Type B pancreatic cell (in vitro differentiated cells): ENCODE measurements at regions not wholly inside any gene's neighbourhood (a gene's known extent, or its start where the extent isn't known, plus 50 kb on each side); places are given as distances from the start of the nearest gene placed in this dataset.
A peak's percentile ranks its signal among the peaks of the same experiment; 100 is the strongest.
"Not testable (repeated sequence)": the region's sequence is repeated elsewhere in the genome, so short reads cannot be mapped to it uniquely, and the experiment has no call there.

Experiments used
- DNase-seq: peaks from one replicate; pipeline ENCODE4 v3.0.0; 2021; ENCODE audit warnings: mixed read lengths; ENCODE audit not compliant: unreplicated experiment; ENCODE audit errors: extremely low spot score
- H3K27ac Mint-ChIP-seq: 2 replicates; pipeline ENCODE4 v1.8.0; 2021; ENCODE audit warnings: mild to moderate bottlenecking, mixed read lengths
- H3K27me3 Mint-ChIP-seq: 2 replicates; pipeline ENCODE4 v1.8.0; 2021; ENCODE audit warnings: mixed read lengths
- H3K36me3 Mint-ChIP-seq: 2 replicates; pipeline ENCODE4 v1.8.0; 2021; ENCODE audit warnings: mixed read lengths
- H3K4me1 Mint-ChIP-seq: one replicate; pipeline ENCODE4 v1.8.0; 2021; ENCODE audit warnings: mixed read lengths; ENCODE audit not compliant: unreplicated experiment
- H3K4me3 Mint-ChIP-seq: 2 replicates; pipeline ENCODE4 v1.8.0; 2021; ENCODE audit warnings: mild to moderate bottlenecking, mixed read lengths
- H3K9me3 Mint-ChIP-seq: 2 replicates; pipeline ENCODE4 v1.8.0; 2021; ENCODE audit warnings: mixed read lengths
- CTCF ChIP-seq: fragments of 200-600 bp; sonication (generic); conservative IDR thresholded peaks from 2 replicates; pipeline ENCODE4 v1.5.0; 2021; ENCODE audit warnings: antibody characterized with exemption, mild to moderate bottlenecking

DNA sequence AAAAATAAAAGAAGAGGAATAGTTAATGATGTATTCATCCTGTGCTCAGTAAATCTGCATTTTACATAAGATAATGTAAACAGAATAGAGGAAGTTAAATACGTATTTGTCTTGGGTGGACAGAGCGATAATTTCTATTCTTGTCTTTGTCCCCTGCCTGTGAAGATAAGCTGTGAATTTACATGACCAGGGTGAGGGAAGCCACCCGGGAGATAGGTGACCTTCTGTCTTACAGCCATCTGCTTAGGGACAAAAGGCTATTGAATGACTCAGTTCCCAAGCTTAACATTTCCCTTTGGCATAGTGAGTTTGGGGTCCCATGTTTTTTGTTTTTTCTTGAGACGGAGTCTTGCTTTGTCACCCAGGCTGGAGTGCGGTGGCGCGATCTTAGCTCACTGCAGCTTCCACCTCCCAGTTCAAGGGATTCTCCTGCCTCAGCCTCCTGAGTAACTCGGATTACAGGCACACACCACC is 88.7 kb upstream of the KCTD7 start:
- Mint-ChIP-seq H3K27ac (no peak overlapping the region), H3K4me3 (no peak overlapping the region), H3K36me3 (no peaks in the 10 kb centered on the region), H3K4me1 (peaks cover 11% of the 10 kb centered on the region), H3K9me3 (no peaks in the 10 kb centered on the region), H3K27me3 (no peaks in the 10 kb centered on the region)
- TF ChIP-seq CTCF = no peak
- no peak for DNase-seq

DNA sequence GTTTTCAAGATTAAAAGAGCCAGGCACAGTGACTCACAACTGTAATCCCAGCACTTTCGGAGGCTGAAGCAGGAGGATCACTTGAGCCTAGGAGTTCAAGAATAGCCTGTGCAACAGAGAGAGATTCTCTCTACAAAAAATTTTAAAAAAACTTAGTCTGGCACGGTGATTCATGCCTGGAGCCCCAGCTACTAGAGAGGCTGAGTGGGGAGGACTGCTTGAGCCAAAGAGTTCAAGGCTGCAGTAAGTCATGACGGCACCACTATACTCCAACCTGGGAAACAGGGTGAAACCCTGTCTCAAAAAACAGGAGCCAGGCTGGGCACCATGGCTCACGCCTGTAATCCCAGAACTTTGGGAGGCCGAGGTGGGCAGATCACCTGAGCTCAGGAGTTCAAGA is 86.6 kb upstream of the KCTD7 start:
- Mint-ChIP-seq H3K27me3 (no peaks in the 10 kb centered on the region), H3K9me3 (no peaks in the 10 kb centered on the region), H3K4me1 (peaks cover 5% of the 10 kb centered on the region), H3K36me3 (no peaks in the 10 kb centered on the region), H3K27ac (no peak overlapping the region), H3K4me3 (no peak overlapping the region)
- no peak for DNase-seq
- no peak for TF ChIP-seq CTCF

- no peak for TF ChIP-seq CTCF
- Mint-ChIP-seq H3K9me3 (no peaks in the 10 kb centered on the region), H3K4me3 (no peak overlapping the region), H3K27ac (peak overlapping the region; percentile 76), H3K27me3 (no peaks in the 10 kb centered on the region), H3K4me1 (peaks cover 5% of the 10 kb centered on the region), H3K36me3 (no peaks in the 10 kb centered on the region)
- DNase-seq = no peak
Measured at GRCh38 chr7:66542528-66543269, 86.0 kb upstream of the KCTD7 start.

GRCh38 chr7:66549466-66549865 is 79.2 kb upstream of the KCTD7 start:
- Mint-ChIP-seq H3K36me3 (peaks cover 5% of the 10 kb centered on the region), H3K9me3 (no peaks in the 10 kb centered on the region)

GRCh38 chr7:66553001-66553400 is 75.7 kb upstream of the KCTD7 start:
- Mint-ChIP-seq H3K36me3 (peaks cover 9% of the 10 kb centered on the region), H3K27ac (no peak overlapping the region), H3K27me3 (no peaks in the 10 kb centered on the region), H3K4me3 (no peak overlapping the region), H3K9me3 (no peaks in the 10 kb centered on the region), H3K4me1 (no peaks in the 10 kb centered on the region)
- TF ChIP-seq CTCF = no peak
- no peak for DNase-seq

More at GRCh38 chr7:66549466-66549865, 79.2 kb upstream of the KCTD7 start:
- H3K4me3 Mint-ChIP-seq = no peak overlapping the region
- no peak for DNase-seq
- TF ChIP-seq CTCF = no peak
- no peaks in the 10 kb centered on the region for H3K4me1 Mint-ChIP-seq
- no peak overlapping the region for H3K27ac Mint-ChIP-seq
- no peaks in the 10 kb centered on the region for H3K27me3 Mint-ChIP-seq

GRCh38 chr7:66553675-66554074 is 75.0 kb upstream of the KCTD7 start:
- not testable (repeated sequence) for H3K9me3 Mint-ChIP-seq, H3K27ac Mint-ChIP-seq, H3K4me3 Mint-ChIP-seq, H3K4me1 Mint-ChIP-seq, H3K27me3 Mint-ChIP-seq, DNase-seq, H3K36me3 Mint-ChIP-seq

- not testable (repeated sequence) for H3K9me3 Mint-ChIP-seq, H3K4me1 Mint-ChIP-seq, DNase-seq, H3K27ac Mint-ChIP-seq, H3K4me3 Mint-ChIP-seq, H3K36me3 Mint-ChIP-seq, H3K27me3 Mint-ChIP-seq
Measured at GRCh38 chr7:66554291-66554690, 74.4 kb upstream of the KCTD7 start.

DNA sequence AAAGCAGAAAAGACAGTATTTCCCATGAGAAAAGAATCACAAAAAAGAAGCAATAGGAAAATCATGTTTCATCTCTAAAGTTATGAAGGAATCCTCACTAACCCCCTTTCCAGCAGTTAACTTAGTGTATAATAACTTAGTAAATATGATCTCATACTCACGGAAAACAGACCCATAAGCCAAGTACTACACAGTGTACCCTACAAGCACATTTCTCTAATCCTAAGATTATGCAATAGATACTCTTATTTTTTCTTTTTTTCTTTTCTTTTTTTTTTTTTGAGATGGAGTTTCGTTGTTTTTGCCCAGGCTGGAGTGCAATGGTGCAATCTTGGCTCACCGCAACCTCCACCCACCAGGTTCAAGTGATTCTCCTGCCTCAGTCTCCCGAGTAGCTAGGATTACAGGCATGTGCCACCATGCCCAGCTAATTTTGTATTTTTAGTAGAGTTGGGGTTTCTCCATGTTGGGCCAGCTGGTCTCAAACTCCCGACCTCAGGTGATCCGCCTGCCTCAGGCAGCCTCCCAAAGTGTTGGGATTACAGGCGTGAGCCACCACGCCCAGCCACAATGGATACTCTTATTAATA is 73.7 kb upstream of the KCTD7 start:
- not testable (repeated sequence) for H3K9me3 Mint-ChIP-seq, H3K27ac Mint-ChIP-seq, H3K4me3 Mint-ChIP-seq

More for the DNA sequence above, 73.7 kb upstream of the KCTD7 start:
- not testable (repeated sequence) for H3K36me3 Mint-ChIP-seq, H3K27me3 Mint-ChIP-seq, H3K4me1 Mint-ChIP-seq, DNase-seq
